Type B pancreatic cell (in vitro differentiated cells): ENCODE measurements at regions not wholly inside any gene's neighbourhood (a gene's known extent, or its start where the extent isn't known, plus 50 kb on each side); places are given as distances from the start of the nearest gene placed in this dataset.

Experiments used
- DNase-seq: peaks from one replicate; pipeline ENCODE4 v3.0.0; 2021; ENCODE audit warnings: mixed read lengths; ENCODE audit not compliant: unreplicated experiment; ENCODE audit errors: extremely low spot score
- H3K27ac Mint-ChIP-seq: 2 replicates; pipeline ENCODE4 v1.8.0; 2021; ENCODE audit warnings: mild to moderate bottlenecking, mixed read lengths
- H3K27me3 Mint-ChIP-seq: 2 replicates; pipeline ENCODE4 v1.8.0; 2021; ENCODE audit warnings: mixed read lengths
- H3K36me3 Mint-ChIP-seq: 2 replicates; pipeline ENCODE4 v1.8.0; 2021; ENCODE audit warnings: mixed read lengths
- H3K4me1 Mint-ChIP-seq: one replicate; pipeline ENCODE4 v1.8.0; 2021; ENCODE audit warnings: mixed read lengths; ENCODE audit not compliant: unreplicated experiment
- H3K4me3 Mint-ChIP-seq: 2 replicates; pipeline ENCODE4 v1.8.0; 2021; ENCODE audit warnings: mild to moderate bottlenecking, mixed read lengths
- H3K9me3 Mint-ChIP-seq: 2 replicates; pipeline ENCODE4 v1.8.0; 2021; ENCODE audit warnings: mixed read lengths
- TF ChIP-seq, protein P1 (sequence below): fragments of 200-600 bp; sonication (generic); conservative IDR thresholded peaks from 2 replicates; pipeline ENCODE4 v1.5.0; 2021; ENCODE audit warnings: antibody characterized with exemption, mild to moderate bottlenecking

- Mint-ChIP-seq H3K36me3 (no peaks in the 10 kb centered on the region), H3K4me1 (no peaks in the 10 kb centered on the region), H3K9me3 (no peaks in the 10 kb centered on the region), H3K4me3 (no peak overlapping the region), H3K27ac (no peak overlapping the region), H3K27me3 (no peaks in the 10 kb centered on the region)
- DNase-seq: no peak
- TF ChIP-seq, protein P1, sequence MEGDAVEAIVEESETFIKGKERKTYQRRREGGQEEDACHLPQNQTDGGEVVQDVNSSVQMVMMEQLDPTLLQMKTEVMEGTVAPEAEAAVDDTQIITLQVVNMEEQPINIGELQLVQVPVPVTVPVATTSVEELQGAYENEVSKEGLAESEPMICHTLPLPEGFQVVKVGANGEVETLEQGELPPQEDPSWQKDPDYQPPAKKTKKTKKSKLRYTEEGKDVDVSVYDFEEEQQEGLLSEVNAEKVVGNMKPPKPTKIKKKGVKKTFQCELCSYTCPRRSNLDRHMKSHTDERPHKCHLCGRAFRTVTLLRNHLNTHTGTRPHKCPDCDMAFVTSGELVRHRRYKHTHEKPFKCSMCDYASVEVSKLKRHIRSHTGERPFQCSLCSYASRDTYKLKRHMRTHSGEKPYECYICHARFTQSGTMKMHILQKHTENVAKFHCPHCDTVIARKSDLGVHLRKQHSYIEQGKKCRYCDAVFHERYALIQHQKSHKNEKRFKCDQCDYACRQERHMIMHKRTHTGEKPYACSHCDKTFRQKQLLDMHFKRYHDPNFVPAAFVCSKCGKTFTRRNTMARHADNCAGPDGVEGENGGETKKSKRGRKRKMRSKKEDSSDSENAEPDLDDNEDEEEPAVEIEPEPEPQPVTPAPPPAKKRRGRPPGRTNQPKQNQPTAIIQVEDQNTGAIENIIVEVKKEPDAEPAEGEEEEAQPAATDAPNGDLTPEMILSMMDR: no peak
Measured at GRCh38 chr4:129193357-129194100, 97.6 kb downstream of the C4orf33 start.

- no peaks in the 10 kb centered on the region for H3K9me3 Mint-ChIP-seq
- no peak overlapping the region for H3K4me3 Mint-ChIP-seq
- peaks cover 12% of the 10 kb centered on the region for H3K27me3 Mint-ChIP-seq
- H3K36me3 Mint-ChIP-seq: no peaks in the 10 kb centered on the region
- H3K4me1 Mint-ChIP-seq: no peaks in the 10 kb centered on the region
- TF ChIP-seq, protein P1: no peak
- no peak overlapping the region for H3K27ac Mint-ChIP-seq
- no peak for DNase-seq
Measured at GRCh38 chr4:129208481-129208880, 112.5 kb downstream of the C4orf33 start.

DNA sequence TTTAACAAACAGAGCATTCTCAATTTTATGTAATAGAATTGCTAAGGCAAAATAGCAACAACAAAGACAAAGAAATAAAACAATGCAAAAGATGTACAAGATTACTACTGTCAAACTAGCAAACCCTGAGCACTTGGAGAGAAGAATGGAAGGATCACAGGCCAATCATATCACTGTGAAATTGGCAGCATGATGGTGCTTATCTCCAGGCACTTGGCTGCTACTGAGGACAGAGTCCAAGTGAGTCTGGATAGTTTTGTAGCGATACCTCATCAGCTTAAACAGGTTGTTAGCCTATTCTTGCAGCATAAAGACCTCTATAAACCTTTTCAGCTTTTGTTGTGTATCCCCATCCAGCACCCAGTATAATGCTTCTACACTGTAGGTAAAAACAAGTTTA lies 117.7 kb downstream of the C4orf33 start:
- no peaks in the 10 kb centered on the region for H3K9me3 Mint-ChIP-seq
- TF ChIP-seq, protein P1: no peak
- DNase-seq: no peak
- no peaks in the 10 kb centered on the region for H3K36me3 Mint-ChIP-seq
- no peaks in the 10 kb centered on the region for H3K4me1 Mint-ChIP-seq
- H3K27ac Mint-ChIP-seq: no peak overlapping the region
- H3K27me3 Mint-ChIP-seq: peaks cover 4% of the 10 kb centered on the region
- H3K4me3 Mint-ChIP-seq: no peak overlapping the region

DNA sequence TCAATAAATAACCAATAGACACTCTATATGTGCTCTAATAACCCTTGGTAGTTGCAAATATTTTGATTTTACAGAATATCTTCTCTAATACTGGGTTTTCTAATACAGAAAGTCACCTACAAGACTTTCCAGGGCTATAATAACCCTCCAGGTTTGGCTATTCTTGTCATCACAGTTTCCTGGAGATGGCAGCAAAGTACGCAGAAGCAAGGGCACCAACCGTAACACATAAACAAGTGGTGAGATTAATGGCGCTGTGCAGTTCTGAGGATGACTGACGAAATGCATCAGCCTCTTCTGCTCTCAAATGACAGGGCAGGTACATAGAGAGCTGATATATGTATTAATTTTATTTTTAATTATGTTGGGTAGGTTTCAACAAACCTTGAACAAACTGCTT lies 122.4 kb downstream of the C4orf33 start:
- no peak for DNase-seq
- peaks cover 9% of the 10 kb centered on the region for H3K4me1 Mint-ChIP-seq
- TF ChIP-seq, protein P1: peak; percentile 49
- no peak overlapping the region for H3K4me3 Mint-ChIP-seq
- H3K9me3 Mint-ChIP-seq: no peaks in the 10 kb centered on the region
- H3K27me3 Mint-ChIP-seq: no peaks in the 10 kb centered on the region
- H3K27ac Mint-ChIP-seq: no peak overlapping the region
- no peaks in the 10 kb centered on the region for H3K36me3 Mint-ChIP-seq

GRCh38 chr4:129218897-129219296 lies 122.9 kb downstream of the C4orf33 start:
- TF ChIP-seq, protein P1: no peak
- no peak for DNase-seq

More at GRCh38 chr4:129218897-129219296, 122.9 kb downstream of the C4orf33 start:
- H3K36me3 Mint-ChIP-seq: no peaks in the 10 kb centered on the region
- no peaks in the 10 kb centered on the region for H3K27me3 Mint-ChIP-seq
- no peak overlapping the region for H3K27ac Mint-ChIP-seq
- H3K9me3 Mint-ChIP-seq: no peaks in the 10 kb centered on the region
- peaks cover 12% of the 10 kb centered on the region for H3K4me1 Mint-ChIP-seq
- H3K4me3 Mint-ChIP-seq: no peak overlapping the region
